ENCODE measurements at regions not wholly inside any gene's neighbourhood (a gene's known extent, or its start where the extent isn't known, plus 50 kb on each side); places are given as distances from the start of the nearest gene placed in this dataset.

DNA sequence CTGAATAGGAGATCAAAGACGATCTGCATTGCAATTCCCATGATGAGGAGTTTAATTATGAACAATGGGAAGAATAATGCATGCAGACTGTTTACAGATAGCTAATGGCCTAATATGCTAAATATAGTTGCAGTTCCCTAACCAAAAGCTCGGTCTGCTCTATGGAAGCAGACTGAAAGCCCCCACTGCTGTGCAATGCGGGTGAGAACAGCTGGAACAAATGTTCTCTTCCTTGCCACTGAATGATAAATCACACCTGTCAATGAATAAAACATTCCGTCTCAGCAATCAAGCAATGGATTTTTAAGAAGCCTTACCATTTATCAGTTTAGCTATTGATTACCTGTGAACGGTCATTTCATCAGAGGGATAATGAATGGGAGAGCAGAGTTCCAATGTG, 704.5 kb upstream of the RAB6C start:
- DNase-seq (ENCODE audit: low read depth in 2 of 2), result no peak

DNA sequence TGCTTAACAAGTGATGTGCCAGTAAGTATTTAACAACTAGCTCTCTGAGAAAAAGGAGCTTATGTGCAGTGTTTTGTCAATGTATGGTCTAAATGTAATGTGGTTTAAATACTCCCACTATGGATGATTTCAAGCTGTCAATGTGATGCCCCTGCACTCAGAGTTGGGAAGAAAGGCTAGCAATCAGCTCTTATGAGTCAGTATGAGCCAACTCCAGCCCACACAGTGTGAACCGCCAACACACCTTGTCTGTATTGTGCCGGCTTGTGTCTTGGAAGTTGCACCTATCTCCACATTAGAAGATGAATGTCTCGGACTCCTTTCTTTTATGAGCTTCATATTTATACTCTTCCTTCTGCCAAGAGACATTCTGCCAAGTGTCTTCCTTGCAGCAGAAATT, 703.8 kb upstream of the RAB6C start:
- DNase-seq (ENCODE audit: low read depth in 2 of 2), result no peak

DNA sequence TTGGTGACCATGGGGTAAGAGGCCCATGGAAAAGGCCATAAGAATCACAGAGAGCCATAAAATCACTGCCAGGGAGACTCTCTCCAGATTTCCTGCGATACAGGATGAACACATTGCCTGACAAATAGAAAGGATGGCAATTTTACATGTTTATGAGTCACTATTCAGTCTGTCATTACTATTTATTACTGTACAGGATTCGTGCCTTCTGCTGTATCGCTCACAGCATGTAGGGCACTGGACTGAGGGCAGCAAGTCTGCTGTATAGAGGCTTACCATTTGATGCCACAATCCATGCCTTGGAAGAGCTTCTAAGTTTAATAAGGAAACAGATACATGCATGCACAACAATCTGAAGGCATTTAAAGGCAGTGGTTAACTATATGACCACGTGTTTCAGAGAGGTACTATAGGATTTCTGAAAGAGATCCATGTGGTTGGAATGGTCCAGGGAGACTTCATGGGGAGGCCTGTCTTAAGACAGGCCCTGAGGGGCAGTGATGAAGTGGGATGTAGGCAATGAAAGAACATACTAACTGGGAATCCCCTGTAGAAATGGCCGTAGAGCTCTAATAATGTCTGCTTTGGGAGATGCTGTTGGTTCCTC, 702.4 kb upstream of the RAB6C start:
- no peak for DNase-seq (ENCODE audit: low read depth in 2 of 2)

DNA sequence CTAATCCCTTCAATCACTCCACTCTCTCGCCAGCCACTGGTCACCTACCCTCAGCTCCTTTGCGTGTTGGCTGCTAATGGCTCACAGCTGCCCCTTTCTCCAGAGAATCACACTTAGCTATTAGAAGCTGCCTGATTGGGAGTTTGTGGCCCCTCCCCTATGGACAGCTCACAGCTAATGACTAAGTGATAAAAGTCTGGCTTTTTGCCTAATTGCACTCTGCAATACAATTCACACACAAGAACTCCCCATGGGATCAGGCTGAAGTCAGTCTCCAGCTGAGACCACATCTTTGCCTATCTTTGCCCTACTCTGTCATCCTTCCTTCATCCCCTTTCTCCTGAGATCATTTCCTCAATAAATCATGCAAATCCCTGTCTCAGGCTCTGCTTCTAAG, 701.9 kb upstream of the RAB6C start:
- DNase-seq (ENCODE audit: low read depth in 2 of 2), result no peak

DNA sequence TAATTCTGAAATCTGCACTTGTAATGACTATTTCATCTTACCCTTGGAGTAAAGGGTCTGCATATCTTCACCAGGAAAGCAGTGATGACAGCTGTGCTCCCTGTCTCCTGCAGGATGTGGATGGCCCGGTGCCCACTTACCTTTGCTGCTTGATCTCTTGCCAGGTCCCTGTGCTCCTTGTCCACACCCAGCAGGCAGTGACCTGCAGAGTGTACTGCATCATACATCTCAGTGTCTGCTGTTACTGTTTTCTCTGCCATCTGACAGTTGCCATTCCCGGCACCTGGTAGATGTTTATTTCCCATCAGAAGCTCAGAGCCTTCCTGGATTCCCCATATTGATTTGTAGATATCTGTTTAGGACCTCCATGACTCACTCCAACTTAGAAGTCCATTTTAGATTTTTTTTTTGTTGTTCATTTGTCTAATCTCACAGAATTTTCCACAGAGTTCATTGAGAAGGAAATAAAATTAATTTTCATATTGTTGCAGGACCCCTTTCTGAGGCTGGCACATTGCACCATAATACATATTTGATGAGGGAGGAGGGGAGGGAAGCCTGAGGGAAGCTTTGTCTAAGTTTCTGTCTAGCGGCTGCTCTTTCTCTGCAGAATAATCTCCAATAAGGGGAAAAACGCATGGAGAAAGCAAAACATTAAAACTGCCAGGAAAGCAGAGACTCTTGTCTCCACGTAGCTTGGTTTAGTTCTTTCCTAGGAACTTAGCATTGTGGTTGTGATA, 697.5 kb upstream of the RAB6C start:
- no peak for DNase-seq (ENCODE audit: low read depth in 2 of 2)

DNA sequence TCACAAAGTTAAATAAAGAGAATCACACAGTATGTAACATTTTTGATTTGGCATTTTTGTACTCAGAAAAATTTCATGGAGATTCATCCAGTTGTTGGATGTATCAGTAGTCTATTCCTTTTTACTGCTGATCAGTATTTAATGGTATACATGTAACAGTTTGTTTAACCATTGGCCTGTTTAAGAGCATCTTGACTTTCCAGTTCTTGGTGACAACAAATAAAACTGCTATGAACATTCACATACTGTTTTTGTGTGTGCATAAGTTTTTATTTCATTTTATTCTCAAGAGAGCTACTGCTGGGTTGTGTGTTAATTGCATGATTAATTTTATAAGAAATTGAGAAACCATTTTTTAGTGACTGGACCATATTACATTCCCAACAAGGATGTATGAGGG, 694.5 kb upstream of the RAB6C start:
- DNase-seq (ENCODE audit: low read depth in 2 of 2), result no peak

DNA sequence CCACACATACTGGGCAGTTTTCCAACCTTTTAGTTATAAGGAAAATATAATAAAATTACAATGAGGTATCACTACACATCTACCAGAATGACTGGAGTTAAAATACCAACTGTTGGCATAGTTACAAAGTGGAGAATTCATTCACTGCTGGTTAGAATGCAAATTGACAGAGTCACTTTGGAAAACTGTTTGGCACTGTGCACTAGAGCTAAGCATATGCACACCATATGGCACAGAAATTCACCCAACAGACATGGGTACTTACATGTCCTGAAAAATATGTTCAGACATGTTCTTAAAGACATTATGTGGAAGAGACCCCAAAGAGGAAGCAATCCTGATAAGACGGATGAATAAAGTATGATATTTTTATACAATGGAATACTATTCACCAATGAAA, 686.1 kb upstream of the RAB6C start:
- no peak for DNase-seq (ENCODE audit: low read depth in 2 of 2)

DNA sequence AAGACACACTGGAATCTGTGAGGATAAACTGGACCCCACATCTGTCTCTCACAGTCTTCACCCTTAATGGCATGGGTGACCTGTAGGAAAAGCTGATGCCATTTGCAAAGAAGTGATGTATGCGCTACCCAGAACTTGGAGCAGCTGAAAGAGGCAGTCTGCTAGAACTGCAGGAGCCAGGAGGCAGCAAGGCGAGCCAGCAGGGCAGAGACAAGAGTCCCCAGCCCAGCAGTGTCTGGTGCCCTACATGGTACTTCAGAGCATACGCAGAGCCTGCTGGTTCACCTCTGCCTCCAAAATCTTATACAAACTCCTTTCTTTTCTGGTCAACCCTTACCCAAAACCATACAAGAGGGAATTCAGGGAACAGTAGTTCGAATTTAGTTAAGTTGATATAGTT, 683.1 kb upstream of the RAB6C start:
- no peak for DNase-seq (ENCODE audit: low read depth in 2 of 2)

DNA sequence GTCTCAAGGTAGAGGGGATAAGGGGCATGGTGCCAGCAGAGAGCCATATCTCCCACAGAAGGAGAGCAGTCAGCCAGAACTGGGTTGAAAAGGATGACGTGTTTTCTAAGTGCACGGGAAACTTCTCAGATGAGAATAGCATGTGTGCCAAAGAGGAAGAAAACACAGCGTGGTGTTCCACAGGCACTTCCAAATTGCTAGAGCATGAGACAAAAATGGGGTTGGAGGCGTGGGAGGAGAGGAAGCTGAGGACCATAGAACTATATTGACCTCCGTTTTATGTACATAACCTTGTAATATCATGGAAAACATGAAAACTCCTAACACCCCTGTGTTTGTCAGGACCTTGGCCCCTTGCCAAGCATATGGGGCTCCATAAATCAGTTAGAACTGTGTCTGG, 682.7 kb upstream of the RAB6C start:
- no peak for DNase-seq (ENCODE audit: low read depth in 2 of 2)

DNA sequence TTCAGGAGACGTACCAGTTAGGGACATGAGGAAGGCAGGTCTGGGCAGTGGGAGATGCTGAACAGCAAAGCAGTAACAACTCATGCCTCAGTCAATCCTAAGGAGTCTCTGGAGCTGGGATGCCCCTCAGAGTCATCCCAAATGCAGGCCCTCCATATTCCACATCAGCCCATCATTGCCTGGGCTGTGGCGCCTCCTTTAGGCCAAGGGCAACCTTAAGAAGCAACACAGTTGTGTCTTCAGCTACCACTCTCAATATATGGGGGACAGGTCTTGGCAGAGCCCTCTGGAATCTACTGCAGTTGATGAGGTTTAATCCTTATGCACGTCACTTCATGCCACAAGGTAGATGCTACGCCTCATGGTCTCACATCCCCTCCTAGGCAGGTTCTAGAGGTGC, 682.0 kb upstream of the RAB6C start:
- no peak for DNase-seq (ENCODE audit: low read depth in 2 of 2)

DNA sequence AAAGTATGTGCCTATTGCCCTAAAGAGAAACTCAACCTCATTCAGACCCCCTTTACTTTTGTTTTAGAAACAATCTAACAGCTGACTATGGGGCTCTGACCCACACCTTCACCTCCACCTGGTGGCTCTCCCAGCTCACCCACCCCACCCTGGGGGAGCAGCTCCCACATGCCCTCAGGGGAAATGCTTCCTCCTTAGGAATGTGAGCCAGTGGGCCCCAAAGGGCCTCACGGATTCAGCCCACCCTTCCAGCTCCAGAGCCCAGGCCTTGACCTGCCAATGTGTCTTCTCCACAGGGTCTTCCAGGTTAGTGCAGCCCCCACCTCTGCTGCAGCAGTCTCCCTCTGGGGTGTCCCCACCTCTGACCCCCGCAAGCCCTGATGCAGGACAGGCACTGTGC, 680.1 kb upstream of the RAB6C start:
- DNase-seq (ENCODE audit: low read depth in 2 of 2), result no peak

DNA sequence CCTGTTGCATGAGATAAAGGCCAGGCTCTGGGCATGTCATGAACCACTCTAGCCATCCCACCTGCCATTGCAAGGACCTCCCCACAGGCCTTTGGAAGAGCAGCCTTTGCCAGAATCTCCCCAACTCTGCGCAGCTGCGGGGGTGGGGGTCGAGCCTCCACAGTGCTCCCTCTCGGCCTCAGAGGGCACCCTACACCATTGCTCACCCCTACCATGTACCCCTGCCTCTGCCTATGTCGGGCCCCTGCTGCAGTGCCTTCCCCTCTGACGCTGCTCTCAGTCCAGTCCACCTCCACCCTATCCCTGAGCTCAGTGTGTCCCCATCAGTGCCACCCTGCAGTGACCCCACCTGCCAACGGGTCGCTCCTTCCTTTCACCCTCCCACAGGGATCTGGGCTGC, 679.7 kb upstream of the RAB6C start:
- no peak for DNase-seq (ENCODE audit: low read depth in 2 of 2)

DNA sequence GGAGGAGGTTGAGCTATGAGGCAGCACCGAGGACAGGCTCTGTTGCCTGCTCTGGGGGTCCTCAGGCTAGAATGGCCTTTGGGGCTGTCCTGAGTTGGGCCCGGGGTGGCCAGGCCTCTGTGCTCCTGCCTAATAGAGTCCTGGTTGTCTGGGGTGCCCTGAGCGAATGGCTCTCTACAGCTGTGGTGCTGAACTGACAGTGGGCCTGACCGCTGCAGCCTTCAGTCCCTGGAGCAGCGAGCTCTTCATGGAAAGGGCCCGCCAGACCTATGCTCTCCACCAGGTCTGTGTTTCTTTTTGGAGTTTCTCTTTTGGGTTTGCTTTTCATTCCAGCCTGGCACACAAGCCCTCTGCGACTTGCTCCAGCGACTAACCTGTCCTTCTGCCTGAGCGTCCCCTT, 679.0 kb upstream of the RAB6C start:
- DNase-seq (ENCODE audit: low read depth in 2 of 2), result no peak

DNA sequence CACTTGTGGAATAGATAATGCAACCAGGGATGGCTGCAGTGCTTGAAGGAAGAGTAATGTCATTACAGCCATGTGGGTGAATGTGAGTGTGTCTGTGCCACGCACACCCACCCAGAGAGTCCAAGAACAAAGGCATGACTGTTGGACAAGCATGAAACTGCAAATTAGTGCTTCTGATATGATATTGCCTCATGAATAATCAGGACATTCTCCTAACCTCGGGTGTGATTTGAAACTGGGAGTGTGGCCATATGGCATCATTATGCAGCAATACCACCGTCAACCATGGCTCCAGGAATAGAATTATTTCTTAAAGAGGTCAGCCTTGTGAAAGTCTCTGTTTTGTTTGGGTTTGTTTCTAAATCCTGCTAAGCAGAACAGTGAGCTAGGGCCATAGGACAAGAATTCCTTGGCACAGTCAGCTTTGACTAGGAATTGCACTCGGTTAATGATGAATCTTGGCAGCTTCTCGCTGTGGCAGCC, 678.0 kb upstream of the RAB6C start:
- no peak for DNase-seq (ENCODE audit: low read depth in 2 of 2)

DNA sequence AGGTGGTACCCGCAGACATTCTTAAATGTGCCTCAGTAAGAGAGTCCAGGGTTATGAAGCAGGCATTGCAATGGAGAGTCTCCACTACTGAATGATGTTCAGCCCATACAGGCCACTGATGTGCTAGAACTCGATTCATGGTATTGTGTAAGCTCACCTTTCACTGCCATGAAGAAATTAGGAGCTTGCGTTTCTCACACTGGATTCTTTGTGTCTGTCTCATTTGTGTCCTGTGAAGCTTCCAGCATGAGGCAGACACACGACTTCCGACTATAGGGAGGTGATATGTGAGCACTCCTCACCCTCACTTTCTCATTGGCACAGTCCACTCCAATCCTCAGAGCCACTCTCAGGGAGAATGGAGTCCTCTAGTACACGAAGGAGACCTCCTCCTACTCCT, 677.4 kb upstream of the RAB6C start:
- DNase-seq (ENCODE audit: low read depth in 2 of 2), result no peak

DNA sequence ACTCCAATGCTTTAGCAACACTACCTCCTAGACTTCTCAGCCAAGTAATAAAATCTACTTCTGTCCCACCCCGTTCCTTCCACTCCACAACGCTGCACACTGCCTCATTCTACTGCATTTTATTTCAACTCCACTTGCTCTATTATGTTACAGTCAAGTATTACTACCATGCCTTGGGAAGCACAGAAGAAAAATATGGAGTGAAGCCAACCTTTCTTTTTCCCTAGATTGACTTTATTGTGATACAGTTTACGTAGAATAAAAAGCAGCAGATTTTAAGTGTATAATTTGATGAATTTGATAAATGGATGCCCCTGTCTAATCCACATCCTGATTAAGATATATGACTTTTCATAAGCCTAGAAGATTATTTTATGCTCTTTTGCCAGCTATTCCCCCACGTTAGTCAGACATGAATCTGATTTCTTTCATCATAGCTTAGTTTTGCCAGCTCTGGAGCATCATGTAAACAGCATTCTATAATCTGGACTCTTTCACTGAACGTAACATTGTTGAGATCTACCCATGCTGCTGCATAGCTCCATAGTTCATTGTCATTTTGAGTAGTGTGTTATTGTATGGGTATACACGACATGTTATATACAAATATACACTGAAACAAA, 676.8 kb upstream of the RAB6C start:
- no peak for DNase-seq (ENCODE audit: low read depth in 2 of 2)

DNA sequence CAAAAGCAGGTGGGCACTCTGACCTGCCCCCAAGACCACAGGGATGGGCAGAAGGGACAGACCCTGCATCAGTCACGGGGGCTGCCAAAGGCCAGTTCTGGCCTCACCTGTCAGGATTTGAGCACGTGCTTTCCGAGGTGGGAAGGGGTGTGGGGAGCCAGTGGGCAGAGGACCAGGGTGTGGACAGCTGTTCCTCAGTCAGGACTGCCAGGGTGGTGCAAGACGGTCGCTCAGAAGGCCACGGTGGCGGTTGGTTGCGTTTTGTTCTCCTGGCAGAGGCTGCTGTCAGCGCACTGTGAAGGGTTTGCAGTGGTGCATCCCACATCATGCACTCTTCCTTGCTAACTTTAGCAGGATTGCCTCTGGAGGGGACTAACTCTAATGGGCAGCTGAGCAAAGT, 665.3 kb upstream of the RAB6C start:
- DNase-seq (ENCODE audit: low read depth in 2 of 2), result no peak

DNA sequence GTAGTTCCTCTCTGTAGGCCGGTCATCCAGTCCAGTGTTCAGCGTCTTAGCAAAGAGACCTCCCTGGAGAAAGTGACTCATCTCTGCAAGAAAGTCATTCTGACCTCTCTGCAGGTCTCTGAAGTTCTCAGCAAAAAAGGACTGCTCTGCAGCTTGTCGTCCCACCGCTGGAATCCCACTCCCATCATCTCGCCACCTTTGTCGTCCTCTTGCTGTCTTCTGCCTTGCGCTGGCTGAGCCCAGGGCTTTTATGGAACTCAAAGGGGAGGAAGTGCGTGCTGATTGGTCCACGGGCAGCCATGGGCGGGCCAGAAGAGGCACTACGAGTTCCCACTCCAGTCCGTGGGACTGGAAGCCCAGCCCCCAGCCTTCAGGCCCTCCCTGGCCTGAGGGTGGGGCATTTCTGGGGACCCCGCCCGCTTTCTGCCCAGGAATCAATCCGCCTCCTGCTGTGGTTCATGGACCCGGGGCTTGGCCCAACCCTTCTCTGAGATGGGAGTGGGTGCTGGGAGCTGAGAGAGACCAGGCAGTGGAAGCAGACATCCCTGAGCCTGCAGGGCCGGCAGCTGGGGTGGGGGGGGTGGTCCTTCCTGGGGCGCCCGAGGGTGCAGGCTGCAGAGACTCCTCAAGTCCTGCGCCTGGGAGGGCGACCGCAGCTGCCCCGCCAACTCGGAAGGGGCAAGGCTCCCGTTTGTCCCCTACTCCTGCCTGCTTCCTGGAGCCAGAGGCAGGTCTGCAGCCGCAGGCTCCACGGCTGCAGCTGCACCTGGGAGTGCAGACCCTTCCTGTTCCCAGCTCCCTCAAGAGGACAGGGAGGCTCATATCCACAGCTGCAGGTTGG, 660.7 kb upstream of the RAB6C start:
- no peak for DNase-seq (ENCODE audit: low read depth in 2 of 2)

DNA sequence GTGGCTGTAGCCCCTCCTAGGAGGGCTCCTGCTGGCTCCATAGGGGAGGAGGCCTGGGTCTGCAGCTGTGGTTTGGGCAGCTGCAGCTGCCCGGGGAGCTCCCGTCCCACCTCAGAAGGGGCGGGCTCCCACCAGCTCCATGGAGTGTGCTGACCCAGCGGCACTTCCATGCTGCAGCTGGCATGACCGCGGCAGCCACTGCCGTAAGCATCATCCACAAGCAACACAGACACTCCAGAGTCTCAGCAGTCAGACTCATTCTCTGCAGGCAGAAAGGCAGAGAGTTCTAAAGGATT, 660.1 kb upstream of the RAB6C start:
- no peak for DNase-seq (ENCODE audit: low read depth in 2 of 2)

DNA sequence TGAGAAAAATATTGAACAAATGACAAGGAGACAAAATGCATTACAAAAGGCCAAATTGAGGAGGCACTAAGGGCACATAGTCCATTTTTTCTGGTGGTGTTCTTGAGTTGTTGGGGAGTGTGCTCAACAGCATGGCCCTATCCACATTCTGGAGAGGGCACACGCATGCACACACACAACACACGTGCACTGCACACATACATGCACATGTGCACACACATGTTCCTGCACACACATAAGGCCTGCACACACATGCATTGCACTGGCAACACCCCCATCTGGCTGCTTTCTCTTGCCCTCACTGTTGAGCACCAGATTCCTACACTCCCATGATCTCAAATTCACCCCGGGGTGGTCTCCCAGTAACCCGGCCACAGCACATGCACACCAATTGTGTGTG, 659.2 kb upstream of the RAB6C start:
- no peak for DNase-seq (ENCODE audit: low read depth in 2 of 2)

DNA sequence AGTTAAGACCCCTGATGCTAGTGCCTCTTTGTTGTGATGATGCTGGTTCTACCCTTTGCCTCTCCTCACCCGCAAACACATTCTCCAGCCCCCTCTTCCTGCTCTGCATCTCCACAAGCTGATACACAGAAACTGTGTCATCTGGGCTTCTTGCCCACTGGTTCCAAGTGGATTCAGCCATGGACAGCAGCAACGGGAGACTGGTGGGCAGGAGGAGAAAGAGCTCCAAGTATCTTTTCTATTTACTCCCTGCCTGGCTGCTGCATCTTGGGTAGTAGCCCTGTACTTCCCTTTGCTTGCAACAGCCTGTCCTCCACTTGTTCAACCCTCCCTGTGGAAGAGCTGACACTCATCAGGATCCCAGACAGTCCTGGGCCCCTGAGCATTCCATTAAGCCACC, 655.1 kb upstream of the RAB6C start:
- no peak for DNase-seq (ENCODE audit: low read depth in 2 of 2)

DNA sequence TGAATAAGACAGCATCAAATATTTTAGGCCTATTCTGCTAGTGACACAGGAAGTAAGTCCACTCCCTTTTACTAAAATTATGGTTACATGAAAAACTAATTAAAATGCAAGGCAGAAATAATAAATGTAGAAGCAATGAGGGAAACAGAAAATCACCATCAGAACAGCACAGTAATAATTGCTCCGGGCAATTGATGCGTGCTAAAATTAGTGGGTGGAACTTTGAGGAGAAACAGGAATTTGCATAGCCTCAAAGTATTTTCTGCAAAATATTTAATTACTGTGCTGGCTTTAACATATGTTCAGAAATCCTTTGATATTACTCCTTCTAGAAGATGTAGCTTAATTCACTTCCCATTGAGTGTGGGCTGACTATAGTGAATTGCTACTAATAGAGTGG, 654.3 kb upstream of the RAB6C start:
- no peak for DNase-seq (ENCODE audit: low read depth in 2 of 2)

DNA sequence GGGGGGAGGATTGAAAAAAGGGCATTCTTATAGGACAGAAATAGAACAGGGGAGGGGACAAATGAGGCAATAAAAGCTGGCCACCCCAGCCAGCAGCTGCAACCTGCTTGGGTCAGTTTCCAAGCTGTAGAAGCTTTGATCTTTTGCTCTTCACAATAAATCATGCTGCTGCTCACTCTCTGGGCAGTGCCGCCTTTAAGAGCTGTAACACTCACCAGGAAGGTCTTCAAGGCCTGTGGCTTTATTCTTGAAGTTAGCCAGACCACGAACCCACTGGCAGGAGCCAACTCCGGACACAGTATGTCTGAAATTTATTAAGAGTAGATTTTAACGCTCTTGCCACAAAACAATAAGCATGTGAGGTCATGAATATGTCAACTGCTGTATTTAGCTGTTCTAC, 649.9 kb upstream of the RAB6C start:
- DNase-seq (ENCODE audit: low read depth in 2 of 2), result no peak
